Esophagus (tissue), 2 donors: ENCODE measurements at regions not wholly inside any gene's neighbourhood (a gene's known extent, or its start where the extent isn't known, plus 50 kb on each side); places are given as distances from the start of the nearest gene placed in this dataset.

Source experiments
- H3K27ac ChIP-seq, 2 donors: one replicate each; pipeline ENCODE4 v1.5.1; 2013; ENCODE audit warnings: low read depth in 2 of 2, mild to moderate bottlenecking in 2 of 2, inconsistent platforms in 1 of 2, low read length in 1 of 2, moderate library complexity in 1 of 2
- H3K27me3 ChIP-seq, 2 donors: one replicate each; pipeline ENCODE4 v1.6.1; 2013; ENCODE audit warnings: low read length in 2 of 2, control low read depth in 1 of 2, mild to moderate bottlenecking in 1 of 2; ENCODE audit not compliant: insufficient read depth in 2 of 2, control insufficient read depth in 1 of 2
- H3K36me3 ChIP-seq, 2 donors: one replicate each; pipeline ENCODE4 v1.6.1; 2013; ENCODE audit warnings: low read length in 1 of 2; ENCODE audit not compliant: control insufficient read depth in 2 of 2, insufficient read depth in 2 of 2
- H3K4me1 ChIP-seq, 2 donors: one replicate each; pipeline ENCODE4 v1.6.1; 2013; ENCODE audit warnings: low read length in 1 of 2; ENCODE audit not compliant: control insufficient read depth in 2 of 2, insufficient read depth in 2 of 2
- H3K4me3 ChIP-seq, 2 donors: one replicate each; pipeline ENCODE4 v1.5.1; 2013; ENCODE audit warnings: low read length in 2 of 2, mild to moderate bottlenecking in 2 of 2, low read depth in 1 of 2, moderate library complexity in 1 of 2
- H3K9me3 ChIP-seq, 2 donors: one replicate each; pipeline ENCODE4 v1.6.1; 2013; ENCODE audit warnings: mild to moderate bottlenecking in 2 of 2, low read depth in 1 of 2, low read length in 1 of 2, moderate library complexity in 1 of 2; ENCODE audit not compliant: control insufficient read depth in 2 of 2, insufficient read depth in 1 of 2
- WGBS, 2 donors: extraction: QIAGEN DNeasy Blood & Tissue Kit; methylation state at CpG; one replicate each; pipeline ENCODE4 v1.1.7; 2013; 5-methylcytosine and 5-hydroxymethylcytosine counted together
- donor health status: healthy with polysubstance abuse.
- donor health status: Bipolar disorder and iron deficiency.

GRCh38 chr10:83983578-83984255, 155.6 kb upstream of the GHITM start:
- H3K4me1 ChIP-seq: no peaks in the 10 kb centered on the region
- no peaks in the 10 kb centered on the region for H3K9me3 ChIP-seq
- no peaks in the 10 kb centered on the region for H3K36me3 ChIP-seq
- H3K27me3 ChIP-seq: no peaks in the 10 kb centered on the region
- 34 to 41% methylated on average over 4 of the region's 4 CpGs for WGBS, 2 donors
- no peak overlapping the region for H3K4me3 ChIP-seq
- H3K27ac ChIP-seq: no peak overlapping the region

DNA sequence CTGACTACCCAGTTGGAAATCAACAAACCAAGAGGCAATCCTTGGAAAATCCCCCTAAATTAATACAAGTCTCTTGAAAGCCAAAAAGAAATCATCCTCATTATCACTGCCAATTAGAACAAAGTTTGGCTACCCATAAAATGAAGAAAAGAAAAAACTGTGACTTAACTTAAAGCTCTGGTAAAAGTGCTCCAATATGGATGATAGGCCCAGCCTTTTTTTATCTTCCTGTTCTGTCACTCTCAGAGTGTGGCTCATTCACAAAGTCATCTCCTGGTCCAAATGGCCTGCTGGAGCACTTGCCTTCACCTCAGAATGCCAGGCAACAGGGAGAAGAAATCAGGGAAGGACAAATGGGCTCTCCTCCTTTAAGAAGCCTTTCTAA, 155.1 kb upstream of the GHITM start:
- Histone ChIP-seq H3K36me3 (no peaks in the 10 kb centered on the region), H3K27ac (no peak overlapping the region), H3K4me1 (no peaks in the 10 kb centered on the region), H3K27me3 (no peaks in the 10 kb centered on the region), H3K4me3 (no peak overlapping the region), H3K9me3 (no peaks in the 10 kb centered on the region)

- Histone ChIP-seq H3K9me3 (no peaks in the 10 kb centered on the region), H3K4me1 (no peaks in the 10 kb centered on the region), H3K27ac (no peak overlapping the region), H3K36me3 (no peaks in the 10 kb centered on the region), H3K4me3 (no peak overlapping the region), H3K27me3 (no peaks in the 10 kb centered on the region)
- WGBS, 2 donors: 70 to 75% methylated on average over 1 of the region's 1 CpG
Measured at GRCh38 chr10:83986800-83987199, 152.5 kb upstream of the GHITM start.

- WGBS, 2 donors: 63 to 73% methylated on average over 1 of the region's 1 CpG
- H3K4me1 ChIP-seq: no peaks in the 10 kb centered on the region
Measured at GRCh38 chr10:83987216-83987615, 152.1 kb upstream of the GHITM start.

DNA sequence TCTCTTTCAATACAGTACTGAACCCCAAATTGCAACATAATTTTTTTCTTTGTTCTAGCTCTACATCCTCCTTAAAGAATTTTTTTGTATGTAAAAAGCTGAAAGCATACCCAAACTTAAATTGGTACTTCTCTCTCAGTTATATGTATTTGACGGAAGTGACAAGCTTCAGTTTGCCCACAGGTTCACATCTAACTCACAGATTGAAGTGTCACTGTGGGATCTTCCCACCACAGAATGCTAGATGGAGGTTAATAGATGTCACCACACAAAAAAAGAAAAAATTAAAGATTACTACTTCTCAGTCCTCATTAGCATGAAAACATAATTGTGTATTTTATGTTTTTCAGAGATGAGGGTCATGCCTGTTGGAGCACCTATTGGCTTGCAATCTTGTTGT, 150.9 kb upstream of the GHITM start:
- whole genome bisulfite sequencing, 2 donors: 94 to 95% methylated on average over 1 of the region's 1 CpG

More at GRCh38 chr10:83987216-83987615, 152.1 kb upstream of the GHITM start:
- Histone ChIP-seq H3K4me3 (no peak overlapping the region), H3K36me3 (no peaks in the 10 kb centered on the region), H3K27me3 (no peaks in the 10 kb centered on the region), H3K9me3 (no peaks in the 10 kb centered on the region), H3K27ac (no peak overlapping the region)

DNA sequence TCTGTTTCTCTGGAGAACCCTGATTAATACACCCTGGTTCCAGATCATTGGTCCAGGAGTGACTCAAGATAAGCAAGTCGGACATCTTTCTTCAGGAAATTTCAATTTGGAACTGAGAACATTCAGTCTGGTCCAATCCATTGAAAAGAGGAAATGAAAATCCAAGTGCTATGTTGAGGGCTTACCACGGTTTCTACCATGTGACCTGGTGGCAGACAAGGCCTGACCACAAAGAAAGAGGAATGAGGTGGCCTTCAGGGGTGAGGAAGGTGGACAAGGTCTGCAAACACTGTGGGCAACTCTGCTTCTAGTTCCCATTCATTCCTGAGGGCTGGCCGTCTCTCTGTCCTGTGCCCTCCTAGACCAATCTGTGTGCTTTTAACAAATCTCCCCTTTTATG, 149.2 kb upstream of the GHITM start:
- Histone ChIP-seq H3K27ac (no peak overlapping the region), H3K27me3 (no peaks in the 10 kb centered on the region), H3K36me3 (no peaks in the 10 kb centered on the region), H3K4me3 (no peak overlapping the region), H3K4me1 (no peaks in the 10 kb centered on the region), H3K9me3 (no peaks in the 10 kb centered on the region)
- WGBS, 2 donors: 73 to 78% methylated on average over 3 of the region's 3 CpGs

More for the DNA sequence above, 150.9 kb upstream of the GHITM start:
- Histone ChIP-seq H3K4me1 (no peaks in the 10 kb centered on the region), H3K27ac (no peak overlapping the region), H3K4me3 (no peak overlapping the region), H3K36me3 (no peaks in the 10 kb centered on the region), H3K27me3 (no peaks in the 10 kb centered on the region), H3K9me3 (no peaks in the 10 kb centered on the region)

DNA sequence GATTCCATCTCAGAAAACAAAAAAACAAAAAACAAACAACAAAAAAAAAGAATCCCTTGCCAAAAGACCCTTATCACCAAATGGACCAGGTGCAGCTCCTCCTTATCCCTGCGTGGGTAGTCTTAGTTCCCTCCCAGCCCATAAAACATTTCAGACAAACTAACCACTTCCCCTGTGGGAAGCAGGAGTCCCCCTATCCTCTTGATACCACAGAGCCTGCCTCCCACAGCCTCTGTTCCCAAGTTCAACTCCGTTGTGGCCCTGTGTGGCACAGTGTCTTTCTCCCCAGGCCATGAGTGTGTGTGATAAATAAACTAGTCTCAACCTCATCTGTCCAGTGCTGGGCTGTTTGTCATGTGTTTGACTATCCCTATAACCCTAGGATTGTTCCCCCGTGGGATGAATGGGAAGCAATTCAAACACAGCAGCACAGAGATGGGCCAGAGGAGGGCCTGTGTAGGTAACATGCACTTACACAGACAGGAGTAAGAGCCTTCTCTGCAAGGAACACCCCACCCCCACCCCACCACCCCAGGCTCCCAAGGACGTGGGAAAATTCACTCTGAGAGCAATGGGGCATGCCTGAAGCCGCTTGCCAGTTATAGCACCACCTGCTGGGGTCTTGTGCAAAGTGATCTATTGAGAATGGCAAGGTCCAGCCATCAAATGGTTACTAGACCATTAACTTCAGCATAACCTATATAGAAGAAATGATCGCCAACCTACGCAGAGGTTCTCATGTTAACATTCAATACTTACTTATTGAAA, 147.1 kb upstream of the GHITM start:
- H3K9me3 ChIP-seq: no peaks in the 10 kb centered on the region
- no peak overlapping the region for H3K27ac ChIP-seq
- no peaks in the 10 kb centered on the region for H3K36me3 ChIP-seq
- no peaks in the 10 kb centered on the region for H3K4me1 ChIP-seq
- 53 to 58% methylated on average over 7 of the region's 7 CpGs for WGBS, 2 donors
- no peak overlapping the region for H3K4me3 ChIP-seq
- H3K27me3 ChIP-seq: no peaks in the 10 kb centered on the region

- Histone ChIP-seq H3K4me3 (no peak overlapping the region), H3K9me3 (no peaks in the 10 kb centered on the region), H3K36me3 (no peaks in the 10 kb centered on the region), H3K4me1 (no peaks in the 10 kb centered on the region), H3K27ac (no peak overlapping the region), H3K27me3 (no peaks in the 10 kb centered on the region)
- 85 to 94% methylated on average over 3 of the region's 3 CpGs for WGBS, 2 donors
Measured at GRCh38 chr10:83994325-83994724, 145.0 kb upstream of the GHITM start.

DNA sequence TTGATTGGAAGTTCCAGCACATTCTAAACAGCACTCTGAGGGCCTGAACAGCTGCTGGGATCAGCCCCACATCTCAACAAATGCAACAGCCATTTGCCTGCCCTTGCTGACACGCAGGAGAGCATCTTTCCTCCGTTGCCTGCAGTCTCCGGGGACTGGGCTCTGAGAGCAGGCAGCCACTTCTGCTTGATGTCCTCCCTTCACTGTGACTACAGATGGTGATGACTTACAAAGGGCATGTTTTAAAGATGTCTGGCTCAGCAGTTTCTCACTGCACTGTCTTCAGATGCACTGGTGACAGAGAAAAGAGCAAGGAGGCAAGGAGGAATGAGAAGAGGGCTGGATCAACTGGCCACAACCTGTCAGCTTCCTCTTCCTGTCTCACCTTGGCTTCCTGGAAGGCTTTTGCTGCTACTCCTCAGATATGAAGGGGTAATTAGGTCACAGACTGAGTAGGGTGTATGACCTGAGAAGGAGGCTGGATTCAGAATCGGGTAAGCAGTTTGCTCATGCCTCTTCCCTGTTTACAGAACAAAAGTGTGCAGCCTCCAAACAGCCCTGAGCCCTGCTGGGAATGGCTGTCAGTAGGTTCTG, 143.5 kb upstream of the GHITM start:
- no peaks in the 10 kb centered on the region for H3K36me3 ChIP-seq
- H3K9me3 ChIP-seq: no peaks in the 10 kb centered on the region
- no peak overlapping the region for H3K4me3 ChIP-seq
- 72 to 75% methylated on average over 4 of the region's 4 CpGs for WGBS, 2 donors
- H3K4me1 ChIP-seq: no peaks in the 10 kb centered on the region
- H3K27me3 ChIP-seq: no peaks in the 10 kb centered on the region
- no peak overlapping the region for H3K27ac ChIP-seq
